H1 (cell line): ENCODE measurements at regions not wholly inside any gene's neighbourhood (a gene's known extent, or its start where the extent isn't known, plus 50 kb on each side); places are given as distances from the start of the nearest gene placed in this dataset.

Experiments used
- TAF7 ChIP-seq: optimal IDR thresholded peaks from 2 replicates; pipeline ENCODE3; 2011; ENCODE audit warnings: low read depth, mild to moderate bottlenecking, inconsistent platforms, low read length, moderate library complexity, borderline replicate concordance

DNA sequence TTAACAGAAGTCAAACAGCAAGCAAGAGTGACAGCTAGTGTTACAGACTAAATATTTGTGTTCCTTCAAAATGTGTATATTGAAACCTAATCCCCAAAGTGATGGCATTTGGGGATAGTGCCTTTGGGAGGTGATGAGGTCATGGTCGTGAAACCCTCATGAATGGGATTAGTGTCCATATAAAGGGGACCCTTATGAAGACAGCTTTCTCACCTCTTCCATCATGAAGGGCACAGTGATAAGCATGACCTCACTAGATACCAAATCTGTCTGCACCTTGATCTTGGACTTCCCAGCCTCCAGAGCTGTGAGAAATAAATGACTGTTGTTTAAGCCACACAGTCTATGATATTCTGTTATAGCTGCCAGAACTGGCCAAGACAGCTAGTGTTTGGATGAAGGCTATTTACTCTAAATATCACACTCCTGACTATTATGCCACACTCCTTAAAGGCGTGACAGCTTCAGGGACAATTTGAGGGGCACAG lies 235.7 kb upstream of the TMEM72 start (continued):
- TF ChIP-seq TAF7 = no peak
